ENCODE measurements at regions not wholly inside any gene's neighbourhood (a gene's known extent, or its start where the extent isn't known, plus 50 kb on each side); places are given as distances from the start of the nearest gene placed in this dataset.

- FAIRE-seq (no peak), DNase-seq (ENCODE audit: insufficient read length, low spot score) (no peak)
These were observed 61.6 kb upstream of the PRPS1 start for GRCh38 chrX:107566604-107567262.

GRCh38 chrX:107567370-107567769 is 60.9 kb upstream of the PRPS1 start:
- FAIRE-seq, result no peak
- no peak for DNase-seq (ENCODE audit: insufficient read length, low spot score)

More at GRCh38 chrX:107566604-107567262, 61.6 kb upstream of the PRPS1 start:
- no peak for TF ChIP-seq POLR2A (IDR thresholded peaks at IDR 0.05; ENCODE audit: low read depth, low read length)

GRCh38 chrX:107571296-107571998 is 56.9 kb upstream of the PRPS1 start:
- DNase-seq (ENCODE audit: insufficient read length, low spot score) (peak; percentile 54), FAIRE-seq (peak; percentile 93)
- no peak for TF ChIP-seq POLR2A (IDR thresholded peaks at IDR 0.05; ENCODE audit: low read depth, low read length)

More at GRCh38 chrX:107567370-107567769, 60.9 kb upstream of the PRPS1 start:
- no peak for TF ChIP-seq POLR2A (IDR thresholded peaks at IDR 0.05; ENCODE audit: low read depth, low read length)

GRCh38 chrX:107573016-107573415 is 55.3 kb upstream of the PRPS1 start:
- no peak for TF ChIP-seq POLR2A (IDR thresholded peaks at IDR 0.05; ENCODE audit: low read depth, low read length)
- no peak for FAIRE-seq

GRCh38 chrX:107574054-107574683 is 54.1 kb upstream of the PRPS1 start:
- TF ChIP-seq POLR2A (IDR thresholded peaks at IDR 0.05; ENCODE audit: low read depth, low read length), result no peak
- FAIRE-seq (no peak), DNase-seq (ENCODE audit: insufficient read length, low spot score) (no peak)

More at GRCh38 chrX:107573016-107573415, 55.3 kb upstream of the PRPS1 start:
- DNase-seq (ENCODE audit: insufficient read length, low spot score), result no peak

GRCh38 chrX:107574711-107575110 is 53.6 kb upstream of the PRPS1 start:
- FAIRE-seq (no peak), DNase-seq (ENCODE audit: insufficient read length, low spot score) (no peak)
- no peak for TF ChIP-seq POLR2A (IDR thresholded peaks at IDR 0.05; ENCODE audit: low read depth, low read length)

- DNase-seq (ENCODE audit: insufficient read length, low spot score), result no peak
- TF ChIP-seq POLR2A (IDR thresholded peaks at IDR 0.05; ENCODE audit: low read depth, low read length), result no peak
- no peak for FAIRE-seq
These were observed 51.9 kb upstream of the PRPS1 start for GRCh38 chrX:107576392-107576791.

GRCh38 chrX:107576841-107577240 is 51.5 kb upstream of the PRPS1 start:
- DNase-seq (ENCODE audit: insufficient read length, low spot score), result no peak
- TF ChIP-seq POLR2A (IDR thresholded peaks at IDR 0.05; ENCODE audit: low read depth, low read length), result no peak
- no peak for FAIRE-seq

- TF ChIP-seq POLR2A (IDR thresholded peaks at IDR 0.05; ENCODE audit: low read depth, low read length), result no peak
- FAIRE-seq, result no peak
- DNase-seq (ENCODE audit: insufficient read length, low spot score), result no peak
These were observed 50.4 kb upstream of the PRPS1 start for GRCh38 chrX:107577933-107578332.

All from H54 (cell line).